Neural cell (in vitro differentiated cells): ENCODE measurements at regions not wholly inside any gene's neighbourhood (a gene's known extent, or its start where the extent isn't known, plus 50 kb on each side); places are given as distances from the start of the nearest gene placed in this dataset.

Experiments used
- H2AFZ ChIP-seq: fragments of 200-600, 300-800 bp; sonication (generic), shearing (Covaris generic); 2 replicates; pipeline ENCODE4 v1.6.0; 2014; ENCODE audit warnings: low read depth, mild to moderate bottlenecking, antibody characterized with exemption, low read length, moderate library complexity
- H3F3A ChIP-seq: fragments of 200-600 bp; shearing (Covaris generic); 2 replicates; pipeline ENCODE4 v1.6.1; 2016; ENCODE audit warnings: mild to moderate bottlenecking, moderate library complexity, mixed read lengths, antibody characterized with exemption, low read length; ENCODE audit not compliant: insufficient read depth, poor library complexity, severe bottlenecking
- H3K27ac ChIP-seq: fragments of 200-600, 300-800 bp; sonication (generic), shearing (Covaris generic); 2 replicates; pipeline ENCODE4 v1.5.1; 2014; ENCODE audit warnings: mild to moderate bottlenecking, low read length, moderate library complexity
- H3K27me3 ChIP-seq: fragments of 300-800, 200-600 bp; sonication (generic), shearing (Covaris generic); 2 replicates; pipeline ENCODE4 v1.6.0; 2014; ENCODE audit warnings: mild to moderate bottlenecking, low read depth, low read length, moderate library complexity; ENCODE audit not compliant: insufficient read depth
- H3K36me3 ChIP-seq: fragments of 300-800, 200-600 bp; sonication (generic), shearing (Covaris generic); 2 replicates; pipeline ENCODE4 v1.5.1; 2014; ENCODE audit warnings: mild to moderate bottlenecking, antibody characterized with exemption, low read length, moderate library complexity; ENCODE audit not compliant: insufficient read depth
- H3K4me2 ChIP-seq: fragments of 300-800, 200-600 bp; sonication (generic), shearing (Covaris generic); 2 replicates; pipeline ENCODE4 v1.6.0; 2014; ENCODE audit warnings: mild to moderate bottlenecking, low read length
- H3K4me3 ChIP-seq: fragments of 300-800, 200-600 bp; sonication (generic), shearing (Covaris generic); 2 replicates; pipeline ENCODE4 v1.5.1; 2014; ENCODE audit warnings: mild to moderate bottlenecking, low read length, moderate library complexity
- H3K79me2 ChIP-seq: fragments of 200-600 bp; shearing (Covaris generic); replicated peaks from 2 replicates; pipeline ENCODE4 v1.6.0; 2014; ENCODE audit warnings: mild to moderate bottlenecking, low read length, moderate library complexity; ENCODE audit not compliant: insufficient read depth
- H3K9ac ChIP-seq: fragments of 300-800, 200-600 bp; sonication (generic), shearing (Covaris generic); 2 replicates; pipeline ENCODE4 v1.6.1; 2016; ENCODE audit warnings: mild to moderate bottlenecking, low read length, mixed read lengths
- H3K9me2 ChIP-seq: fragments of 200-600 bp; shearing (Covaris generic); 2 replicates; pipeline ENCODE4 v1.6.1; 2016; ENCODE audit warnings: mild to moderate bottlenecking, low read length, mixed read lengths; ENCODE audit not compliant: insufficient read depth
- H3K9me3 ChIP-seq: fragments of 200-600, 300-800 bp; sonication (generic), shearing (Covaris generic); 2 replicates; pipeline ENCODE4 v1.6.1; 2016; ENCODE audit warnings: mild to moderate bottlenecking, mixed run types, low read length, moderate library complexity, mixed read lengths
- H4K20me1 ChIP-seq: fragments of 200-600 bp; shearing (Covaris generic); 2 replicates; pipeline ENCODE4 v1.6.1; 2016; ENCODE audit warnings: mild to moderate bottlenecking, mixed run types; ENCODE audit not compliant: insufficient read depth
- EP300 ChIP-seq: fragments of 450-650 bp; conservative IDR thresholded peaks from 2 replicates; pipeline ENCODE4 v1.6.1; 2014; ENCODE audit warnings: antibody characterized with exemption, mild to moderate bottlenecking, moderate library complexity; ENCODE audit not compliant: poor library complexity, severe bottlenecking
- EZH2 ChIP-seq: fragments of 200-600, 300-800 bp; shearing (Covaris generic), sonication (generic); IDR thresholded peaks from 2 replicates; pipeline ENCODE4 v1.6.1; 2014; ENCODE audit warnings: antibody characterized with exemption, low read length, borderline replicate concordance, mild to moderate bottlenecking; ENCODE audit not compliant: insufficient read depth, poor library complexity, severe bottlenecking
- MXI1 ChIP-seq: fragments of 450-650 bp; conservative IDR thresholded peaks from 2 replicates; pipeline ENCODE4 v1.6.1; 2014; ENCODE audit warnings: antibody characterized with exemption, mild to moderate bottlenecking; ENCODE audit not compliant: poor library complexity, severe bottlenecking
- REST ChIP-seq: IDR thresholded peaks from 2 replicates; pipeline ENCODE4 v1.6.1; 2012; ENCODE audit warnings: borderline replicate concordance
- SMC3 ChIP-seq: fragments of 450-650 bp; conservative IDR thresholded peaks from 2 replicates; pipeline ENCODE4 v1.6.1; 2014; ENCODE audit warnings: antibody characterized with exemption, mild to moderate bottlenecking, moderate library complexity; ENCODE audit not compliant: poor library complexity
- TAF1 ChIP-seq: IDR thresholded peaks from 2 replicates; pipeline ENCODE4 v1.6.1; 2012; ENCODE audit warnings: low read depth

- Histone ChIP-seq H4K20me1 (no peaks in the 10 kb centered on the region), H3K79me2 (no peaks in the 10 kb centered on the region), H3F3A (no peaks in the 10 kb centered on the region), H3K9me2 (no peaks in the 10 kb centered on the region), H3K27ac (no peak overlapping the region), H3K9me3 (no peaks in the 10 kb centered on the region), H2AFZ (no peak overlapping the region), H3K27me3 (no peaks in the 10 kb centered on the region), H3K9ac (no peak overlapping the region), H3K4me3 (no peak overlapping the region), H3K4me2 (no peak overlapping the region), H3K36me3 (no peaks in the 10 kb centered on the region)
- no peak for TF ChIP-seq MXI1
- no peak for TF ChIP-seq REST
- no peak for TF ChIP-seq EP300
These were observed 94.9 kb upstream of the USP38 start for GRCh38 chr4:143089847-143090246.

GRCh38 chr4:143091862-143092261 lies 92.9 kb upstream of the USP38 start:
- Histone ChIP-seq H3K9ac (no peak overlapping the region), H3K36me3 (no peaks in the 10 kb centered on the region), H2AFZ (no peak overlapping the region), H3K27ac (no peak overlapping the region), H3K27me3 (no peaks in the 10 kb centered on the region), H3K4me2 (no peak overlapping the region), H3K79me2 (no peaks in the 10 kb centered on the region), H3K9me3 (no peaks in the 10 kb centered on the region), H3K9me2 (no peaks in the 10 kb centered on the region), H3K4me3 (no peak overlapping the region), H3F3A (no peaks in the 10 kb centered on the region), H4K20me1 (no peaks in the 10 kb centered on the region)
- no peak for TF ChIP-seq REST
- no peak for TF ChIP-seq SMC3
- TF ChIP-seq EP300 = no peak

- Histone ChIP-seq H3K4me2 (no peak overlapping the region), H3K27me3 (no peaks in the 10 kb centered on the region), H4K20me1 (no peaks in the 10 kb centered on the region), H3K9ac (no peak overlapping the region), H3K4me3 (no peak overlapping the region), H3K36me3 (no peaks in the 10 kb centered on the region), H3F3A (no peaks in the 10 kb centered on the region), H2AFZ (no peak overlapping the region), H3K27ac (no peak overlapping the region), H3K79me2 (no peaks in the 10 kb centered on the region), H3K9me2 (no peaks in the 10 kb centered on the region), H3K9me3 (no peaks in the 10 kb centered on the region)
- TF ChIP-seq TAF1 = no peak
- TF ChIP-seq EP300 = no peak
- TF ChIP-seq SMC3 = no peak
- TF ChIP-seq EZH2 = no peak
- no peak for TF ChIP-seq REST
These were observed 89.3 kb upstream of the USP38 start for GRCh38 chr4:143095447-143095846.
